ENCODE measurements at regions not wholly inside any gene's neighbourhood (a gene's known extent, or its start where the extent isn't known, plus 50 kb on each side); places are given as distances from the start of the nearest gene placed in this dataset.

GRCh38 chr2:57693965-57694364 lies 352.6 kb upstream of the VRK2 start:
- no peak for TF ChIP-seq POLR2A (IDR thresholded peaks at IDR 0.05)
- TF ChIP-seq, protein P1, sequence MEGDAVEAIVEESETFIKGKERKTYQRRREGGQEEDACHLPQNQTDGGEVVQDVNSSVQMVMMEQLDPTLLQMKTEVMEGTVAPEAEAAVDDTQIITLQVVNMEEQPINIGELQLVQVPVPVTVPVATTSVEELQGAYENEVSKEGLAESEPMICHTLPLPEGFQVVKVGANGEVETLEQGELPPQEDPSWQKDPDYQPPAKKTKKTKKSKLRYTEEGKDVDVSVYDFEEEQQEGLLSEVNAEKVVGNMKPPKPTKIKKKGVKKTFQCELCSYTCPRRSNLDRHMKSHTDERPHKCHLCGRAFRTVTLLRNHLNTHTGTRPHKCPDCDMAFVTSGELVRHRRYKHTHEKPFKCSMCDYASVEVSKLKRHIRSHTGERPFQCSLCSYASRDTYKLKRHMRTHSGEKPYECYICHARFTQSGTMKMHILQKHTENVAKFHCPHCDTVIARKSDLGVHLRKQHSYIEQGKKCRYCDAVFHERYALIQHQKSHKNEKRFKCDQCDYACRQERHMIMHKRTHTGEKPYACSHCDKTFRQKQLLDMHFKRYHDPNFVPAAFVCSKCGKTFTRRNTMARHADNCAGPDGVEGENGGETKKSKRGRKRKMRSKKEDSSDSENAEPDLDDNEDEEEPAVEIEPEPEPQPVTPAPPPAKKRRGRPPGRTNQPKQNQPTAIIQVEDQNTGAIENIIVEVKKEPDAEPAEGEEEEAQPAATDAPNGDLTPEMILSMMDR (IDR thresholded peaks at IDR 0.05): no peak
- no peak for TF ChIP-seq POLR2AphosphoS5 (IDR thresholded peaks at IDR 0.05)
